Fibroblast of lung (primary cell): ENCODE measurements at regions not wholly inside any gene's neighbourhood (a gene's known extent, or its start where the extent isn't known, plus 50 kb on each side); places are given as distances from the start of the nearest gene placed in this dataset.

Experiments used
- EZH2 ChIP-seq: IDR thresholded peaks from 2 replicates; pipeline ENCODE4 v1.5.1; 2012; ENCODE audit warnings: low read length, control low read depth, mild to moderate bottlenecking; ENCODE audit errors: missing control alignments
- TF ChIP-seq, protein P1 (sequence below), 2 donors: IDR thresholded peaks in 1 of 2; conservative IDR thresholded peaks in 1 of 2; 1 replicate in 1 of 2; 2 replicates in 1 of 2; pipeline ENCODE4 v1.5.1; 2011 to 2012; ENCODE audit warnings: low read length in 2 of 2, control low read depth in 1 of 2, inconsistent platforms in 1 of 2, low read depth in 1 of 2, mild to moderate bottlenecking in 1 of 2

DNA sequence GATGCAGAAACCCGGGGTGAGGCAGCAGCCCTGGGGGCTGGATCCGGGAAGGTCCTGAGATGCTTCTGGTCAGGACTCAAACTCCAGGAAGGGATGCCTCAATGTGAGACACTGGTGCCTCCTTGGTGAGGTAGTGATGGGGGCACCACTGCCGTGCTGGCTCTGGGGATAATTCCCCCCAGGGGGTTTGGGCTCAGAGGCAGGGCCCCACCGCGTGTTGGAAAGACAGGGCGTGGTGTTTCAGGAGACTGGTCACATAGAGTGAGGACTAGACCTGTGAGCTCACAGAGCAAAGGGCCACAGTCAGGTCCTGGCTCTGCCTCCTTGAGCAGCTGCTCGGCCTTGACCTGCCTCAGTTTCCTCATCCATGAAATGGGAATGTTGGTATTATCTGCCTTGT is 361.9 kb downstream of the GLRX3 start:
- TF ChIP-seq, protein P1, sequence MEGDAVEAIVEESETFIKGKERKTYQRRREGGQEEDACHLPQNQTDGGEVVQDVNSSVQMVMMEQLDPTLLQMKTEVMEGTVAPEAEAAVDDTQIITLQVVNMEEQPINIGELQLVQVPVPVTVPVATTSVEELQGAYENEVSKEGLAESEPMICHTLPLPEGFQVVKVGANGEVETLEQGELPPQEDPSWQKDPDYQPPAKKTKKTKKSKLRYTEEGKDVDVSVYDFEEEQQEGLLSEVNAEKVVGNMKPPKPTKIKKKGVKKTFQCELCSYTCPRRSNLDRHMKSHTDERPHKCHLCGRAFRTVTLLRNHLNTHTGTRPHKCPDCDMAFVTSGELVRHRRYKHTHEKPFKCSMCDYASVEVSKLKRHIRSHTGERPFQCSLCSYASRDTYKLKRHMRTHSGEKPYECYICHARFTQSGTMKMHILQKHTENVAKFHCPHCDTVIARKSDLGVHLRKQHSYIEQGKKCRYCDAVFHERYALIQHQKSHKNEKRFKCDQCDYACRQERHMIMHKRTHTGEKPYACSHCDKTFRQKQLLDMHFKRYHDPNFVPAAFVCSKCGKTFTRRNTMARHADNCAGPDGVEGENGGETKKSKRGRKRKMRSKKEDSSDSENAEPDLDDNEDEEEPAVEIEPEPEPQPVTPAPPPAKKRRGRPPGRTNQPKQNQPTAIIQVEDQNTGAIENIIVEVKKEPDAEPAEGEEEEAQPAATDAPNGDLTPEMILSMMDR (conservative IDR thresholded peaks at IDR 0.05 in 1 of 2, IDR thresholded peaks at IDR 0.05 in 1 of 2; ENCODE audit: low read depth in 1 of 2, low read length in 2 of 2): no peak
- no peak for TF ChIP-seq EZH2
